ENCODE measurements at regions not wholly inside any gene's neighbourhood (a gene's known extent, or its start where the extent isn't known, plus 50 kb on each side); places are given as distances from the start of the nearest gene placed in this dataset.
A peak's percentile ranks its signal among the peaks of the same experiment; 100 is the strongest.

GRCh38 chr19:34851277-34851804 lies 75.4 kb upstream of the ZNF30 start:
- no peak for DNase-seq (ENCODE audit: low read depth)
- TF ChIP-seq POLR2A (IDR thresholded peaks at IDR 0.05; ENCODE audit: extremely low read depth, insufficient read length) (no peak), CTCF (IDR thresholded peaks at IDR 0.05; ENCODE audit: low read depth, low read length) (no peak), MAX (IDR thresholded peaks at IDR 0.05; ENCODE audit: low read depth, low read length) (no peak), MYC (IDR thresholded peaks at IDR 0.05; ENCODE audit: low read depth, low read length) (no peak)
- no peak overlapping the region for H3K4me3 ChIP-seq (ENCODE audit: low read depth, low read length)

GRCh38 chr19:34847393-34847792 lies 74.4 kb upstream of the ZNF599 start:
- TF ChIP-seq MAX (IDR thresholded peaks at IDR 0.05; ENCODE audit: low read depth, low read length) (no peak), POLR2A (IDR thresholded peaks at IDR 0.05; ENCODE audit: extremely low read depth, insufficient read length) (no peak), CTCF (IDR thresholded peaks at IDR 0.05; ENCODE audit: low read depth, low read length) (no peak), MYC (IDR thresholded peaks at IDR 0.05; ENCODE audit: low read depth, low read length) (no peak)
- H3K4me3 ChIP-seq (ENCODE audit: low read depth, low read length): no peak overlapping the region
- DNase-seq (ENCODE audit: low read depth): peak; percentile 19

- no peak overlapping the region for H3K4me3 ChIP-seq (ENCODE audit: low read depth, low read length)
- TF ChIP-seq MAX (IDR thresholded peaks at IDR 0.05; ENCODE audit: low read depth, low read length) (no peak), MYC (IDR thresholded peaks at IDR 0.05; ENCODE audit: low read depth, low read length) (no peak), CTCF (IDR thresholded peaks at IDR 0.05; ENCODE audit: low read depth, low read length) (no peak), POLR2A (IDR thresholded peaks at IDR 0.05; ENCODE audit: extremely low read depth, insufficient read length) (no peak)
- no peak for DNase-seq (ENCODE audit: low read depth)
These were observed 71.3 kb upstream of the ZNF599 start for GRCh38 chr19:34844277-34844676.

GRCh38 chr19:34841780-34842179 lies 68.8 kb upstream of the ZNF599 start:
- TF ChIP-seq MAX (IDR thresholded peaks at IDR 0.05; ENCODE audit: low read depth, low read length) (no peak), POLR2A (IDR thresholded peaks at IDR 0.05; ENCODE audit: extremely low read depth, insufficient read length) (no peak)
- no peak for DNase-seq (ENCODE audit: low read depth)

GRCh38 chr19:34838753-34839431 lies 65.9 kb upstream of the ZNF599 start:
- TF ChIP-seq MAX (IDR thresholded peaks at IDR 0.05; ENCODE audit: low read depth, low read length) (no peak), POLR2A (IDR thresholded peaks at IDR 0.05; ENCODE audit: extremely low read depth, insufficient read length) (no peak), MYC (IDR thresholded peaks at IDR 0.05; ENCODE audit: low read depth, low read length) (no peak), CTCF (IDR thresholded peaks at IDR 0.05; ENCODE audit: low read depth, low read length) (no peak)

More at GRCh38 chr19:34841780-34842179, 68.8 kb upstream of the ZNF599 start:
- H3K4me3 ChIP-seq (ENCODE audit: low read depth, low read length): no peak overlapping the region

GRCh38 chr19:34838248-34838647 lies 65.2 kb upstream of the ZNF599 start:
- H3K4me3 ChIP-seq (ENCODE audit: low read depth, low read length): no peak overlapping the region
- TF ChIP-seq CTCF (IDR thresholded peaks at IDR 0.05; ENCODE audit: low read depth, low read length) (peak; percentile 6), MAX (IDR thresholded peaks at IDR 0.05; ENCODE audit: low read depth, low read length) (no peak), MYC (IDR thresholded peaks at IDR 0.05; ENCODE audit: low read depth, low read length) (no peak), POLR2A (IDR thresholded peaks at IDR 0.05; ENCODE audit: extremely low read depth, insufficient read length) (no peak)
- DNase-seq (ENCODE audit: low read depth): peak; percentile 14

More at GRCh38 chr19:34838753-34839431, 65.9 kb upstream of the ZNF599 start:
- DNase-seq (ENCODE audit: low read depth): peak; percentile 9
- no peak overlapping the region for H3K4me3 ChIP-seq (ENCODE audit: low read depth, low read length)
